ENCODE measurements at regions not wholly inside any gene's neighbourhood (a gene's known extent, or its start where the extent isn't known, plus 50 kb on each side); places are given as distances from the start of the nearest gene placed in this dataset.
A peak's percentile ranks its signal among the peaks of the same experiment; 100 is the strongest.

GRCh38 chr12:70154087-70154638, 89.1 kb upstream of the CNOT2 start:
- no peak for TF ChIP-seq ETS1 (IDR thresholded peaks at IDR 0.05)
- TF ChIP-seq JUNB (IDR thresholded peaks at IDR 0.05; ENCODE audit: unreplicated experiment) = no peak
- TF ChIP-seq CREB1 (CRISPR knock-in tag; IDR thresholded peaks at IDR 0.05; ENCODE audit: low read depth) = no peak
- no peak for TF ChIP-seq REST (IDR thresholded peaks at IDR 0.05; ENCODE audit: unreplicated experiment)
- no peak for TF ChIP-seq STAT1 (IDR thresholded peaks at IDR 0.05; ENCODE audit: unreplicated experiment)
- no peak for TF ChIP-seq EZH2phosphoT487 (IDR thresholded peaks at IDR 0.05; ENCODE audit: unreplicated experiment)
- Mint-ChIP-seq H3K36me3 (ENCODE audit: low read depth) (peaks cover 55% of the 10 kb centered on the region; the same call in 2 of the 3 replicates), H3K27ac (no peak overlapping the region), H3K4me3 (no peak overlapping the region), H3K4me1 (no peaks in the 10 kb centered on the region), H3K27me3 (ENCODE audit: insufficient read depth, low read depth, poor library complexity) (peaks cover 2% of the 10 kb centered on the region), H3K9me3 (peaks cover 71% of the 10 kb centered on the region)
- Histone ChIP-seq H2AFZ (no peak overlapping the region), H3K4me3 (no peak overlapping the region), H3K79me2 (replicated peaks; ENCODE audit: insufficient read depth) (no peaks in the 10 kb centered on the region), H3K27me3 (ENCODE audit: insufficient read depth) (no peaks in the 10 kb centered on the region), H4K20me1 (replicated peaks; ENCODE audit: insufficient read depth) (no peaks in the 10 kb centered on the region), H3K9me2 (ENCODE audit: insufficient read depth) (no peaks in the 10 kb centered on the region), H3K4me1 (ENCODE audit: insufficient read depth) (no peaks in the 10 kb centered on the region), H3K27ac (ENCODE audit: low read depth) (no peak overlapping the region), H3K4me2 (no peak overlapping the region), H3F3A (replicated peaks; ENCODE audit: low read depth) (no peaks in the 10 kb centered on the region), H3K36me3 (ENCODE audit: insufficient read depth) (peaks cover 15% of the 10 kb centered on the region)
- no peak for DNase-seq (ENCODE audit: low spot score)
- ATAC-seq = no peak

GRCh38 chr12:70154960-70155589, 88.2 kb upstream of the CNOT2 start:
- no peak overlapping the region for H3K27ac Mint-ChIP-seq
- Histone ChIP-seq H3K36me3 (ENCODE audit: insufficient read depth) (peaks cover 15% of the 10 kb centered on the region), H4K20me1 (replicated peaks; ENCODE audit: insufficient read depth) (no peaks in the 10 kb centered on the region), H3K4me2 (no peak overlapping the region), H3K79me2 (replicated peaks; ENCODE audit: insufficient read depth) (no peaks in the 10 kb centered on the region), H3K9me2 (ENCODE audit: insufficient read depth) (no peaks in the 10 kb centered on the region), H2AFZ (no peak overlapping the region), H3K4me3 (no peak overlapping the region), H3K27me3 (ENCODE audit: insufficient read depth) (no peaks in the 10 kb centered on the region), H3K4me1 (ENCODE audit: insufficient read depth) (no peaks in the 10 kb centered on the region), H3K27ac (ENCODE audit: low read depth) (no peak overlapping the region), H3F3A (replicated peaks; ENCODE audit: low read depth) (no peaks in the 10 kb centered on the region)
- no peak for ATAC-seq
- H3K27me3 Mint-ChIP-seq (ENCODE audit: insufficient read depth, low read depth, poor library complexity) = peaks cover 2% of the 10 kb centered on the region
- peak; percentile 69 for DNase-seq (ENCODE audit: low spot score)
- peaks cover 80% of the 10 kb centered on the region for H3K9me3 Mint-ChIP-seq
- H3K36me3 Mint-ChIP-seq (ENCODE audit: low read depth) = peaks cover 60% of the 10 kb centered on the region; the same call in 2 of the 3 replicates
- no peaks in the 10 kb centered on the region for H3K4me1 Mint-ChIP-seq
- no peak overlapping the region for H3K4me3 Mint-ChIP-seq
- TF ChIP-seq CTCF (conservative IDR thresholded peaks at IDR 0.05; ENCODE audit: low read depth in 2 of 2) (no peak), ZNF114 (CRISPR knock-in tag; IDR thresholded peaks at IDR 0.05) (no peak), CREB1 (CRISPR knock-in tag; IDR thresholded peaks at IDR 0.05; ENCODE audit: low read depth) (no peak), POLR2AphosphoS5 (IDR thresholded peaks at IDR 0.05; ENCODE audit: low read depth) (no peak), ETS1 (IDR thresholded peaks at IDR 0.05) (no peak), STAT1 (IDR thresholded peaks at IDR 0.05; ENCODE audit: unreplicated experiment) (no peak), EZH2 (IDR thresholded peaks at IDR 0.05; ENCODE audit: low read depth, unreplicated experiment) (no peak), EZH2phosphoT487 (IDR thresholded peaks at IDR 0.05; ENCODE audit: unreplicated experiment) (no peak)
